ENCODE measurements at regions not wholly inside any gene's neighbourhood (a gene's known extent, or its start where the extent isn't known, plus 50 kb on each side); places are given as distances from the start of the nearest gene placed in this dataset.

DNA sequence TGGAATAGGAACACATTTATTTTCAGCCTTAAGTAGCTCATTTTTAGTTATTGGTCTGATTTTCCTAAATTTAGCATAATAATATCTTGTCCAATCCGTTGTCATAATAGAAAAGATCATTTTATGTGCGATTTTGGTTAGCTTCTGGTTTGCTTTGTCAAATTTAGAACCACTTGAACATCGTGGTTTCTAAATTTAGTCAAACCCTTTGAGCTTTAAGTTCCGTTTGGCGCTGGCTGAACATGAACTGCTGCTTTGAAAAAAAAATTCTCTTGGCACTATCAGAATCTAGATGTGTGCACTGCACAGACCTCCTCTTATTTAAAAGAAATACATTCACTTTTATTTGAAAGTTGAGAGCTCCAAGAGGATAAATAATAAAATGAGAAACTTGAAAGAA, 370.6 kb downstream of the PTPRC start:
- Histone ChIP-seq H3K27me3 (ENCODE audit: low read length) (no peaks in the 10 kb centered on the region), H3F3A (ENCODE audit: insufficient read depth) (peaks cover 14% of the 10 kb centered on the region; the same call in 1 of the 2 replicates), H3K4me3 (ENCODE audit: insufficient read depth, low read length, poor library complexity, severe bottlenecking) (peak overlapping the region; percentile 35), H4K20me1 (ENCODE audit: low read depth, low read length) (no peaks in the 10 kb centered on the region), H3K27ac (ENCODE audit: low read depth, low read length) (peak overlapping the region; percentile 75), H3K9me3 (ENCODE audit: insufficient read depth, low read length) (no peaks in the 10 kb centered on the region), H3K4me2 (ENCODE audit: low read depth, low read length, poor library complexity, severe bottlenecking) (peak overlapping the region; percentile 89), H3K9me2 (replicated peaks; ENCODE audit: insufficient read depth, low read length) (no peaks in the 10 kb centered on the region), H2AFZ (ENCODE audit: low read depth, low read length, severe bottlenecking) (peak overlapping the region; percentile 17), H3K79me2 (ENCODE audit: insufficient read depth, low read length) (no peaks in the 10 kb centered on the region), H3K36me3 (ENCODE audit: low read length) (no peaks in the 10 kb centered on the region), H3K9ac (ENCODE audit: low read length) (peak overlapping the region; percentile 43)
- TF ChIP-seq, protein P1, sequence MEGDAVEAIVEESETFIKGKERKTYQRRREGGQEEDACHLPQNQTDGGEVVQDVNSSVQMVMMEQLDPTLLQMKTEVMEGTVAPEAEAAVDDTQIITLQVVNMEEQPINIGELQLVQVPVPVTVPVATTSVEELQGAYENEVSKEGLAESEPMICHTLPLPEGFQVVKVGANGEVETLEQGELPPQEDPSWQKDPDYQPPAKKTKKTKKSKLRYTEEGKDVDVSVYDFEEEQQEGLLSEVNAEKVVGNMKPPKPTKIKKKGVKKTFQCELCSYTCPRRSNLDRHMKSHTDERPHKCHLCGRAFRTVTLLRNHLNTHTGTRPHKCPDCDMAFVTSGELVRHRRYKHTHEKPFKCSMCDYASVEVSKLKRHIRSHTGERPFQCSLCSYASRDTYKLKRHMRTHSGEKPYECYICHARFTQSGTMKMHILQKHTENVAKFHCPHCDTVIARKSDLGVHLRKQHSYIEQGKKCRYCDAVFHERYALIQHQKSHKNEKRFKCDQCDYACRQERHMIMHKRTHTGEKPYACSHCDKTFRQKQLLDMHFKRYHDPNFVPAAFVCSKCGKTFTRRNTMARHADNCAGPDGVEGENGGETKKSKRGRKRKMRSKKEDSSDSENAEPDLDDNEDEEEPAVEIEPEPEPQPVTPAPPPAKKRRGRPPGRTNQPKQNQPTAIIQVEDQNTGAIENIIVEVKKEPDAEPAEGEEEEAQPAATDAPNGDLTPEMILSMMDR (IDR thresholded peaks at IDR 0.05; ENCODE audit: insufficient read depth, low read length, poor library complexity, severe bottlenecking) = no peak
- no peak for TF ChIP-seq EZH2phosphoT487 (conservative IDR thresholded peaks at IDR 0.05; ENCODE audit: low read length)

DNA sequence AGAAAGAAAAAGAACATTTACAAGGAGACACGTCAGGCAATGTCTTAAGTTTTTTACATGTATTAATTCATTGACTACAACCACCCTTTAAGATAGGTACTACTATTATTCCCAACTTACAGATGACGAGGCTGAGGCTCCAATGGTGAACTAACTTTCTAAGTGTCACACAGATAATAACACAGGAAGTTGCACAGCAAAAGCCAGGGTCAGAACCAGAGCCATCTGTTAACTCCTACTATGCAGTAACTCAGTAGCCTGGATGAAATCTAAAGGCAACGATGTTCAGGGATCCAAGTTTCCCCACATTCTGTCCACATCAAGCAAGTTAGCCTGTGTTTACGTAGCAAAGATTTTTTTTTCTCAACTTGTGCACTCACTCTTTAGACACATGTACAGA, 371.7 kb downstream of the PTPRC start:
- Histone ChIP-seq H3K9ac (ENCODE audit: low read length) (peak overlapping the region; percentile 43), H3K9me3 (ENCODE audit: insufficient read depth, low read length) (no peaks in the 10 kb centered on the region), H3K4me3 (ENCODE audit: insufficient read depth, low read length, poor library complexity, severe bottlenecking) (peak overlapping the region; percentile 35), H3K4me2 (ENCODE audit: low read depth, low read length, poor library complexity, severe bottlenecking) (peak overlapping the region; percentile 89), H3F3A (ENCODE audit: insufficient read depth) (peaks cover 14% of the 10 kb centered on the region; the same call in 1 of the 2 replicates), H3K27me3 (ENCODE audit: low read length) (no peaks in the 10 kb centered on the region), H3K36me3 (ENCODE audit: low read length) (no peaks in the 10 kb centered on the region), H3K79me2 (ENCODE audit: insufficient read depth, low read length) (no peaks in the 10 kb centered on the region), H4K20me1 (ENCODE audit: low read depth, low read length) (no peaks in the 10 kb centered on the region), H3K27ac (ENCODE audit: low read depth, low read length) (peak overlapping the region; percentile 75), H3K9me2 (replicated peaks; ENCODE audit: insufficient read depth, low read length) (no peaks in the 10 kb centered on the region), H2AFZ (ENCODE audit: low read depth, low read length, severe bottlenecking) (peak overlapping the region; percentile 92)
- TF ChIP-seq, protein P1 (IDR thresholded peaks at IDR 0.05; ENCODE audit: insufficient read depth, low read length, poor library complexity, severe bottlenecking) = no peak
- TF ChIP-seq EZH2phosphoT487 (conservative IDR thresholded peaks at IDR 0.05; ENCODE audit: low read length) = no peak

DNA sequence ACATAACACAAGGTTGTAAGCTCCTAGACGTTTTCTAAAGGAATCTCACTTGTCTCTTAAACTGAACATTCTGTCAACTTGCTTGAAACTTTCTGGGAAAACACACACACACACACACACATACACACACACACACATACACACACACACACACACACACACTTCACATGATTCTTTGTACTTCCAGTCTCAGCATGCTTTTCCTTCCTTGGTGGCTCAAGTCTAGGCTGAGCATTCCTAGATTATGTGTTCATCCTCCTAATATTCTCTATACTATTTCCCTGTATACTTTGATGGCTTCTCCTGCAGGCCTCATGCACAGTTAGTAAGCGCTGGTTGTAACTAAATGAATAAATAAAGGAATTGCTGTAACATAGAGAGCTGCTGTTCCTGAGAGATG, 372.1 kb downstream of the PTPRC start:
- H3K4me2 ChIP-seq (ENCODE audit: low read depth, low read length, poor library complexity, severe bottlenecking) = peak overlapping the region; percentile 89
- no peak overlapping the region for H3K4me3 ChIP-seq (ENCODE audit: insufficient read depth, low read length, poor library complexity, severe bottlenecking)
- no peaks in the 10 kb centered on the region for H4K20me1 ChIP-seq (ENCODE audit: low read depth, low read length)
- TF ChIP-seq, protein P1 (IDR thresholded peaks at IDR 0.05; ENCODE audit: insufficient read depth, low read length, poor library complexity, severe bottlenecking) = no peak
- TF ChIP-seq EZH2phosphoT487 (conservative IDR thresholded peaks at IDR 0.05; ENCODE audit: low read length) = no peak
- H3F3A ChIP-seq (ENCODE audit: insufficient read depth) = peaks cover 14% of the 10 kb centered on the region; the same call in 1 of the 2 replicates
- no peaks in the 10 kb centered on the region for H3K9me2 ChIP-seq (replicated peaks; ENCODE audit: insufficient read depth, low read length)
- no peaks in the 10 kb centered on the region for H3K9me3 ChIP-seq (ENCODE audit: insufficient read depth, low read length)
- H3K9ac ChIP-seq (ENCODE audit: low read length) = peak overlapping the region; percentile 43; the same call in 1 of the 2 replicates
- no peaks in the 10 kb centered on the region for H3K36me3 ChIP-seq (ENCODE audit: low read length)
- H3K27me3 ChIP-seq (ENCODE audit: low read length) = no peaks in the 10 kb centered on the region
- H3K27ac ChIP-seq (ENCODE audit: low read depth, low read length) = peak overlapping the region; percentile 75; the same call in 1 of the 2 replicates
- peak overlapping the region; percentile 92 for H2AFZ ChIP-seq (ENCODE audit: low read depth, low read length, severe bottlenecking)
- no peaks in the 10 kb centered on the region for H3K79me2 ChIP-seq (ENCODE audit: insufficient read depth, low read length)
